IMR-90 (cell line): ENCODE measurements at regions not wholly inside any gene's neighbourhood (a gene's known extent, or its start where the extent isn't known, plus 50 kb on each side); places are given as distances from the start of the nearest gene placed in this dataset.

Source experiments
- ATAC-seq: fragments of 200-7000 bp; cut with Tn5 transposase; 2 replicates; pipeline ENCODE4 v1.9.1; 2020; ENCODE audit warnings: low read depth, mild to moderate bottlenecking, moderate library complexity
- BruUV-seq: library from RNA; stranded (reverse); fragments of 400-500 nt; replicated peaks from 2 replicates; lab custom pipeline; 2021; lab: Mats Ljungman, UMichigan
- CTCF ChIA-PET: fragments of 300-600 bp; formaldehyde crosslinking; extraction: SDS; loops from one replicate; lab custom pipeline; 2021; ENCODE audit warnings: antibody characterized with exemption; lab: Yijun Ruan, JAX
- POLR2A ChIA-PET: fragments of 300-600 bp; sonication (Branson Sonifier 250); formaldehyde crosslinking; loops from one replicate; lab custom pipeline; 2022; ENCODE audit warnings: antibody characterized with exemption; ENCODE audit not compliant: unreplicated experiment; lab: Charles Lee
- DNase-seq: peaks from one replicate; pipeline ENCODE4 v3.0.0; 2013
- H2AFZ ChIP-seq: replicated peaks from 2 replicates; pipeline ENCODE3; 2013; ENCODE audit warnings: low read length, mild to moderate bottlenecking; ENCODE audit not compliant: poor library complexity
- H2AK5ac ChIP-seq: 2 replicates; pipeline ENCODE4 v1.6.1; 2013; ENCODE audit warnings: low read depth, low read length, inconsistent platforms
- H2AK9ac ChIP-seq: replicated peaks from 2 replicates; pipeline ENCODE3; 2013; ENCODE audit warnings: mild to moderate bottlenecking, low read depth, low read length, moderate library complexity; ENCODE audit not compliant: poor library complexity
- H2BK120ac ChIP-seq: 2 replicates; pipeline ENCODE4 v1.6.1; 2013; ENCODE audit warnings: low read depth, low read length, inconsistent platforms
- H2BK15ac ChIP-seq: 3 replicates; pipeline ENCODE4 v1.6.1; 2013; ENCODE audit warnings: low read depth, low read length, inconsistent platforms
- H2BK20ac ChIP-seq: 2 replicates; pipeline ENCODE4 v1.6.1; 2013; ENCODE audit warnings: low read depth, mild to moderate bottlenecking, inconsistent platforms, low read length, moderate library complexity
- H2BK5ac ChIP-seq: 2 replicates; pipeline ENCODE4 v1.6.1; 2013; ENCODE audit warnings: mild to moderate bottlenecking, low read depth, low read length, inconsistent platforms; ENCODE audit not compliant: poor library complexity, severe bottlenecking
- H3K14ac ChIP-seq: replicated peaks from 2 replicates; pipeline ENCODE4 v1.6.1; 2013; ENCODE audit warnings: low read depth, low read length, inconsistent platforms
- H3K18ac ChIP-seq: 2 replicates; pipeline ENCODE4 v1.6.1; 2013; ENCODE audit warnings: low read depth, low read length, control low read depth
- H3K23ac ChIP-seq: 2 replicates; pipeline ENCODE4 v1.6.1; 2013; ENCODE audit warnings: low read depth, low read length, inconsistent platforms
- H3K27ac ChIP-seq: 2 replicates; pipeline ENCODE4 v1.5.1; 2013; ENCODE audit warnings: mild to moderate bottlenecking, control low read depth, low read length; ENCODE audit not compliant: insufficient read depth
- H3K27me3 ChIP-seq: 2 replicates; pipeline ENCODE4 v1.6.1; 2013; ENCODE audit warnings: low read length; ENCODE audit not compliant: control insufficient read depth, insufficient read depth
- H3K36me3 ChIP-seq: 2 replicates; pipeline ENCODE4 v1.6.1; 2013; ENCODE audit warnings: low read length, mixed read lengths; ENCODE audit not compliant: control insufficient read depth, insufficient read depth
- H3K4ac ChIP-seq: 2 replicates; pipeline ENCODE4 v1.6.1; 2013; ENCODE audit warnings: low read depth, low read length, inconsistent platforms
- H3K4me1 ChIP-seq: 2 replicates; pipeline ENCODE4 v1.6.1; 2013; ENCODE audit warnings: low read length, mixed read lengths; ENCODE audit not compliant: control insufficient read depth, insufficient read depth
- H3K4me2 ChIP-seq: 2 replicates; pipeline ENCODE4 v1.6.1; 2013; ENCODE audit warnings: low read depth, mild to moderate bottlenecking, control low read depth, low read length, moderate library complexity
- H3K4me3 ChIP-seq: 2 replicates; pipeline ENCODE4 v1.5.1; 2013; ENCODE audit warnings: low read depth, mild to moderate bottlenecking, control low read depth, low read length, moderate library complexity; ENCODE audit not compliant: insufficient read depth
- H3K56ac ChIP-seq: 2 replicates; pipeline ENCODE4 v1.6.1; 2013; ENCODE audit warnings: low read length, inconsistent platforms; ENCODE audit not compliant: insufficient read depth; ENCODE audit errors: extremely low read depth
- H3K79me1 ChIP-seq, 2 experiments: 2 replicates each; pipeline ENCODE4 v1.6.1; 2013; ENCODE audit warnings: low read length in 2 of 2, inconsistent platforms in 1 of 2, low read depth in 1 of 2
- H3K9ac ChIP-seq: 2 replicates; pipeline ENCODE4 v1.6.1; 2013; ENCODE audit warnings: low read depth, low read length, control low read depth
- H3K9me1 ChIP-seq: 2 replicates; pipeline ENCODE4 v1.6.1; 2013; ENCODE audit warnings: low read length, inconsistent platforms; ENCODE audit not compliant: insufficient read depth
- H3K9me3 ChIP-seq: 2 replicates; pipeline ENCODE4 v1.6.1; 2013; ENCODE audit warnings: low read length; ENCODE audit not compliant: control insufficient read depth, insufficient read depth
- H4K20me1 ChIP-seq: 2 replicates; pipeline ENCODE4 v1.6.1; 2013; ENCODE audit warnings: low read length, inconsistent platforms; ENCODE audit not compliant: insufficient read depth
- H4K5ac ChIP-seq: 2 replicates; pipeline ENCODE4 v1.6.1; 2013; ENCODE audit warnings: mild to moderate bottlenecking, low read depth, low read length, control low read depth
- H4K8ac ChIP-seq, 2 experiments: 2 replicates each; pipeline ENCODE4 v1.6.1; 2013; ENCODE audit warnings: low read depth in 2 of 2, low read length in 2 of 2, control low read depth in 1 of 2, inconsistent platforms in 1 of 2
- H4K91ac ChIP-seq: 2 replicates; pipeline ENCODE4 v1.6.1; 2013; ENCODE audit warnings: low read depth, low read length, inconsistent platforms; ENCODE audit not compliant: insufficient read depth
- CTCF ChIP-seq: conservative IDR thresholded peaks from 2 replicates; pipeline ENCODE4 v1.5.1; 2012; ENCODE audit warnings: mild to moderate bottlenecking, low read depth, low read length, improper control_type of control experiment
- MAFK ChIP-seq: IDR thresholded peaks from 2 replicates; pipeline ENCODE4 v1.6.1; 2012; ENCODE audit warnings: low read depth, low read length, improper control_type of control experiment
- MAZ ChIP-seq: IDR thresholded peaks from 2 replicates; pipeline ENCODE4 v1.6.1; 2012; ENCODE audit warnings: low read depth, mild to moderate bottlenecking, low read length, improper control_type of control experiment, moderate library complexity, borderline replicate concordance
- POLR2A ChIP-seq: IDR thresholded peaks from 2 replicates; pipeline ENCODE4 v1.6.1; 2012; ENCODE audit warnings: mild to moderate bottlenecking, low read depth, low read length
- RAD21 ChIP-seq: IDR thresholded peaks from 2 replicates; pipeline ENCODE4 v1.6.1; 2012; ENCODE audit warnings: low read length, improper control_type of control experiment
- RCOR1 ChIP-seq: IDR thresholded peaks from 2 replicates; pipeline ENCODE4 v1.6.1; 2012; ENCODE audit warnings: mild to moderate bottlenecking, low read length, improper control_type of control experiment; ENCODE audit not compliant: insufficient replicate concordance
- SMC3 ChIP-seq: fragments of 150-350 bp; IDR thresholded peaks from 2 replicates; pipeline ENCODE4 v1.6.1; 2016; ENCODE audit warnings: low read depth, mild to moderate bottlenecking, antibody characterized with exemption, low read length, moderate library complexity
- WGBS, 2 experiments: methylation state at CpG; one replicate each; pipeline versions ENCODE4 v1.1.5 to v1.1.7; 2013; ENCODE audit warnings: missing lambda C conversion rate in 2 of 2; ENCODE audit not compliant: insufficient read length in 1 of 2; ENCODE audit errors: extremely low coverage in 2 of 2; 5-methylcytosine and 5-hydroxymethylcytosine counted together
- dilution Hi-C: fragments of 300-500 bp; cut with HindIII; formaldehyde crosslinking; loops from one replicate; pipeline ENCODE4 v1.14.3; 2018; ENCODE audit warnings: low sequenced_read_pairs; ENCODE audit not compliant: unreplicated experiment
- in situ Hi-C: fragments of 300-500 bp; cut with MboI; formaldehyde crosslinking; loops from 3 replicates; pipeline ENCODE4 v1.14.3; 2019; ENCODE audit warnings: low sequenced_read_pairs, inconsistent platforms, mixed read lengths
- intact Hi-C: fragments of 100-400 bp; cut with micrococcal nuclease; formaldehyde crosslinking; loops from 2 replicates; pipeline ENCODE4 v1.10.0; 2022

GRCh38 chr2:234293973-234294372 lies 202.9 kb downstream of the ARL4C start:
- intact Hi-C loops (loop anchor here (1.0 kb wide), 1 partner anchor 7 kb away; no protein-coding TSS in a partner anchor), dilution Hi-C loops (no loop called here), in situ Hi-C loops (no loop called here)
- DNase-seq (no peak), ATAC-seq (no peak)
- Histone ChIP-seq H3K27me3 (peaks cover 6% of the 10 kb centered on the region; the same call in 1 of the 2 replicates), H3K36me3 (no peaks in the 10 kb centered on the region), H3K79me1 (no peaks in the 10 kb centered on the region), H2BK120ac (no peak overlapping the region), H2BK5ac (no peak overlapping the region), H3K4me2 (no peak overlapping the region), H2AK5ac (no peak overlapping the region), H4K91ac (no peak overlapping the region), H4K20me1 (no peaks in the 10 kb centered on the region), H3K9me1 (peaks cover 12% of the 10 kb centered on the region), H3K27ac (no peak overlapping the region), H4K5ac (no peak overlapping the region), H2AFZ (no peak overlapping the region), H3K14ac (no peak overlapping the region), H3K18ac (no peak overlapping the region), H2BK15ac (no peak overlapping the region), H3K9ac (no peak overlapping the region), H3K56ac (no peak overlapping the region), H4K8ac (no peak overlapping the region), H2AK9ac (no peak overlapping the region), H3K23ac (no peak overlapping the region), H3K4me1 (peaks cover 11% of the 10 kb centered on the region), H3K4me3 (no peak overlapping the region), H3K4ac (no peak overlapping the region), H3K9me3 (no peaks in the 10 kb centered on the region), H2BK20ac (no peak overlapping the region)
- 76% methylated on average over 3 of the region's 4 CpGs; no CpG with 5 or more reads in 1 of the 2 experiments for WGBS, 2 experiments
- CTCF ChIA-PET, result no interaction called here
- POLR2A ChIA-PET, result no interaction called here
- no TSS peak for BruUV-seq
- no peak for TF ChIP-seq SMC3
- TF ChIP-seq CTCF, result 0 out of 2 replicates have a peak, but pooled peaks have one; percentile 6
- TF ChIP-seq MAZ, result no peak
- TF ChIP-seq POLR2A, result no peak
- TF ChIP-seq RAD21, result no peak
- no peak for TF ChIP-seq MAFK
- no peak for TF ChIP-seq RCOR1
